ENCODE measurements at regions not wholly inside any gene's neighbourhood (a gene's known extent, or its start where the extent isn't known, plus 50 kb on each side); places are given as distances from the start of the nearest gene placed in this dataset.
"Not testable (repeated sequence)": the region's sequence is repeated elsewhere in the genome, so short reads cannot be mapped to it uniquely, and the experiment has no call there.

GRCh38 chr9:82134010-82134409 is 145.4 kb downstream of the SPATA31D1 start:
- Mint-ChIP-seq H3K27ac (no peak overlapping the region), H3K36me3 (ENCODE audit: low read depth) (peaks cover 4% of the 10 kb centered on the region), H3K4me3 (no peak overlapping the region), H3K9me3 (peaks cover 12% of the 10 kb centered on the region), H3K4me1 (peaks cover 28% of the 10 kb centered on the region), H3K27me3 (ENCODE audit: low read depth, poor library complexity) (peaks cover 3% of the 10 kb centered on the region)
- no peak for TF ChIP-seq CTCF (IDR thresholded peaks at IDR 0.05)
- no peak for DNase-seq

GRCh38 chr9:82135106-82135505 is 146.5 kb downstream of the SPATA31D1 start:
- peaks cover 24% of the 10 kb centered on the region for H3K4me1 Mint-ChIP-seq
- H3K9me3 Mint-ChIP-seq = peaks cover 12% of the 10 kb centered on the region
- peaks cover 4% of the 10 kb centered on the region for H3K36me3 Mint-ChIP-seq (ENCODE audit: low read depth)
- DNase-seq = no peak
- no peak for TF ChIP-seq CTCF (IDR thresholded peaks at IDR 0.05)
- no peak overlapping the region for H3K4me3 Mint-ChIP-seq
- peaks cover 3% of the 10 kb centered on the region for H3K27me3 Mint-ChIP-seq (ENCODE audit: low read depth, poor library complexity)
- no peak overlapping the region for H3K27ac Mint-ChIP-seq

- H3K4me1 Mint-ChIP-seq; H3K4me3 Mint-ChIP-seq; H3K27me3 Mint-ChIP-seq (ENCODE audit: low read depth, poor library complexity); H3K36me3 Mint-ChIP-seq (ENCODE audit: low read depth); H3K27ac Mint-ChIP-seq; DNase-seq: not testable (repeated sequence)
- peaks cover 12% of the 10 kb centered on the region for H3K9me3 Mint-ChIP-seq
Observed at GRCh38 chr9:82138081-82138480, 149.5 kb downstream of the SPATA31D1 start.

GRCh38 chr9:82140471-82140870 is 151.9 kb downstream of the SPATA31D1 start:
- Mint-ChIP-seq H3K36me3 (ENCODE audit: low read depth) (peaks cover 4% of the 10 kb centered on the region), H3K27me3 (ENCODE audit: low read depth, poor library complexity) (peaks cover 7% of the 10 kb centered on the region), H3K4me3 (no peak overlapping the region), H3K9me3 (peaks cover 11% of the 10 kb centered on the region), H3K4me1 (no peaks in the 10 kb centered on the region), H3K27ac (no peak overlapping the region)
- no peak for TF ChIP-seq CTCF (IDR thresholded peaks at IDR 0.05)
- no peak for DNase-seq

GRCh38 chr9:82144803-82145202 is 156.2 kb downstream of the SPATA31D1 start:
- Mint-ChIP-seq H3K4me1 (peaks cover 36% of the 10 kb centered on the region), H3K36me3 (ENCODE audit: low read depth) (no peaks in the 10 kb centered on the region), H3K4me3 (no peak overlapping the region), H3K9me3 (no peaks in the 10 kb centered on the region), H3K27me3 (ENCODE audit: low read depth, poor library complexity) (peaks cover 3% of the 10 kb centered on the region), H3K27ac (no peak overlapping the region)
- no peak for DNase-seq
- TF ChIP-seq CTCF (IDR thresholded peaks at IDR 0.05) = no peak

- peaks cover 2% of the 10 kb centered on the region for H3K9me3 Mint-ChIP-seq
- H3K4me1 Mint-ChIP-seq = peaks cover 51% of the 10 kb centered on the region
Observed at GRCh38 chr9:82146677-82147076, 158.1 kb downstream of the SPATA31D1 start.

More at GRCh38 chr9:82146677-82147076, 158.1 kb downstream of the SPATA31D1 start:
- Mint-ChIP-seq H3K4me3 (no peak overlapping the region), H3K36me3 (ENCODE audit: low read depth) (no peaks in the 10 kb centered on the region), H3K27me3 (ENCODE audit: low read depth, poor library complexity) (no peaks in the 10 kb centered on the region), H3K27ac (no peak overlapping the region)
- no peak for TF ChIP-seq CTCF (IDR thresholded peaks at IDR 0.05)
- DNase-seq = no peak
